ENCODE measurements at regions not wholly inside any gene's neighbourhood (a gene's known extent, or its start where the extent isn't known, plus 50 kb on each side); places are given as distances from the start of the nearest gene placed in this dataset.

DNA sequence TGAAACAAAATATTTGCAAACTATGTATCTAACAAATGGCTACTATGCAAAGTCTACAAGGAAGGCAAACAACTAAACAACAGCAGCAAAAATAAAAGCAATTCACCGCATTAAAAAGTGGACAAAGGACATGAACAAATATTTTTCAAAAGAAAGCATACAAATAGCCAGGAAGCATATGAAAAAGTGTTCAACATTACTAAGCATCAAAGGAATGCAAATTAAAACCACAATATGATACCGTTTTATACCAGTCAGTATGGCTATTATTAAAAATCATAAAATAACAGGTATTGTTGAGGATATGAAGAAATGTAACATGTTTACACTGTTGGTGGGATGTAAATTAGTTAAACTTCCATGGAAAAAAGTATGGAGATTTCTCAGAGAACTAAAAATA lies 1106.7 kb downstream of the PDHA2 start:
- no peak for DNase-seq (ENCODE audit: low read depth)
- H3K4me3 ChIP-seq (ENCODE audit: low read length), result no peak overlapping the region
- TF ChIP-seq, protein P1, sequence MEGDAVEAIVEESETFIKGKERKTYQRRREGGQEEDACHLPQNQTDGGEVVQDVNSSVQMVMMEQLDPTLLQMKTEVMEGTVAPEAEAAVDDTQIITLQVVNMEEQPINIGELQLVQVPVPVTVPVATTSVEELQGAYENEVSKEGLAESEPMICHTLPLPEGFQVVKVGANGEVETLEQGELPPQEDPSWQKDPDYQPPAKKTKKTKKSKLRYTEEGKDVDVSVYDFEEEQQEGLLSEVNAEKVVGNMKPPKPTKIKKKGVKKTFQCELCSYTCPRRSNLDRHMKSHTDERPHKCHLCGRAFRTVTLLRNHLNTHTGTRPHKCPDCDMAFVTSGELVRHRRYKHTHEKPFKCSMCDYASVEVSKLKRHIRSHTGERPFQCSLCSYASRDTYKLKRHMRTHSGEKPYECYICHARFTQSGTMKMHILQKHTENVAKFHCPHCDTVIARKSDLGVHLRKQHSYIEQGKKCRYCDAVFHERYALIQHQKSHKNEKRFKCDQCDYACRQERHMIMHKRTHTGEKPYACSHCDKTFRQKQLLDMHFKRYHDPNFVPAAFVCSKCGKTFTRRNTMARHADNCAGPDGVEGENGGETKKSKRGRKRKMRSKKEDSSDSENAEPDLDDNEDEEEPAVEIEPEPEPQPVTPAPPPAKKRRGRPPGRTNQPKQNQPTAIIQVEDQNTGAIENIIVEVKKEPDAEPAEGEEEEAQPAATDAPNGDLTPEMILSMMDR (IDR thresholded peaks at IDR 0.05; ENCODE audit: insufficient read depth, low read depth, low read length, missing control alignments), result no peak

DNA sequence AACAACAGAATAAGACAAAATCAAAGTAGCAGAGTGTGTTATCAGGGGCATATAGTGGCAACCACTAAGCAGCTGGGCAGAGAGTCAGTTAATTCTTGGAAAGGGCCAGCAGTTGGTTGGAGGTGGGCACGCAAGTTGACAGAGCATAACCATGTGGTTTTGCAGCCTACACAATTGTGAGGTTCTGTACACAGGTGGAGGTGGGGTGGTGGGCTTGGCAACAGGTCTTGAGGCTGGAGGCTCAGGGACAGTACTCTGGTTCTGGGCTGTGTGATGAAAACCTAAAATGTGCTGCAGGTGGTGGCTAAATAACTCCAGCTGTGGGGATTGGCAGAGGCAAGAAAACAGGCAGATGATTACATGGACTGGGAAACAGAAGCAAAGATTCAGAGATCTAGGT lies 1112.7 kb downstream of the PDHA2 start:
- TF ChIP-seq, protein P1 (IDR thresholded peaks at IDR 0.05; ENCODE audit: insufficient read depth, low read depth, low read length, missing control alignments), result no peak
- no peak for DNase-seq (ENCODE audit: low read depth)

DNA sequence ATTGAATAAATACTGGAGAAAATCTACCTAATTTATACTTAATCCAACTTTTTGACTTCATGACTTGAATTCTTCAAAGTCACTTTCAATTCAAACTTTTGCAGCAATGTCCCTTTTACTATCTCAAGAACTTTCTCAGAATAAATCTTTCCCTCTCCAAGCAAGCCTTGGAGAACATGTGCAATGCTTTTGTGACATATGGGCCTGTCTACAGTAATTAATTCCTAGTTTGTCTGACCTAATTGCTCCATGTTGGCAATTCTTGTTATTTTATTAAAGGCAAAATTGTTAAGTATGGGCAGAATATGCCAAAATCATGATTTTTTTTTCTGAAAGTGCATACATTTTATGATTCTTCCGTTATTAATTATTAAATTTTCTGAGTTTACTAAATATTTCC lies 1115.3 kb downstream of the PDHA2 start:
- H3K4me3 ChIP-seq (ENCODE audit: low read length), result no peak overlapping the region
- TF ChIP-seq, protein P1 (IDR thresholded peaks at IDR 0.05; ENCODE audit: insufficient read depth, low read depth, low read length, missing control alignments), result no peak
- no peak for DNase-seq (ENCODE audit: low read depth)

More for the DNA sequence above, 1112.7 kb downstream of the PDHA2 start:
- no peak overlapping the region for H3K4me3 ChIP-seq (ENCODE audit: low read length)

DNA sequence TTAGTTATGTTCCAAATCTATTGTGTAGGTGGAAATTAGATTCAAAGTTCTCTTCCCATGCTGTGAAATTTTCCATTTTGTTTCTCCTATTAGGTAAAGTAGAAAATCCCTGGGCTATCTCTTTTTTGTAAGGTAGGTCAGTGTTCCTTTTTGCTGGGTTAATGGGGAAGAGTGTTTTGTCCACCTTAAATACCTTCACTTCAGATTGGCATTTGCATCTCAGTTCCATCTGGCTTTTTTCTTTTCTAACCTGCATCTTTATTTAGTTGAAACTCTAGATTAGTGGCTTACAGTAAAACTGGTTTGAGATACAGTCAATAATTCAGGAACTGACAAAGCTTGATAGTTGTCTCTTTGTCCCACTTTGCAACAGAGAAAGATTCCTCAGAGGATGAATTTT lies 1115.8 kb downstream of the PDHA2 start:
- H3K4me3 ChIP-seq (ENCODE audit: low read length), result no peak overlapping the region
- no peak for DNase-seq (ENCODE audit: low read depth)
- TF ChIP-seq, protein P1 (IDR thresholded peaks at IDR 0.05; ENCODE audit: insufficient read depth, low read depth, low read length, missing control alignments), result no peak

DNA sequence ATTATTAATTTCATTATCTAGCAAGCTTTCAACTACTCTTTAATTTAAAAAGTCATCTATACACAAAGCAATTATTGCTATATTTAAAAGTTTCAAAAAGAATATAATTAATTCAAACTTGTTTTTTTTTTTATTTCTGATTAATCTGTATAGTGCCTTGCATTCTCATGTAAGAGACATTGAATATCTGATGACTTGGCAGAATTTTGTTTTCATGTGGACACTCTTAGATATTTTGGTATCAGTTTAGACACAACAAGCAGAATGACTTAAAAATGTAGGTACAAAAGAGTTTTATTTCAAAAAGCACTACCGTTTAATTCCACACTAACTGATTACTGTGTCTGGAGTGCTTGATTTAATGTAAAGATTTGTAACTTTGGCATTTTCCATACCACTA lies 1129.6 kb downstream of the PDHA2 start:
- no peak overlapping the region for H3K4me3 ChIP-seq (ENCODE audit: low read length)
- TF ChIP-seq, protein P1 (IDR thresholded peaks at IDR 0.05; ENCODE audit: insufficient read depth, low read depth, low read length, missing control alignments), result no peak
- no peak for DNase-seq (ENCODE audit: low read depth)

DNA sequence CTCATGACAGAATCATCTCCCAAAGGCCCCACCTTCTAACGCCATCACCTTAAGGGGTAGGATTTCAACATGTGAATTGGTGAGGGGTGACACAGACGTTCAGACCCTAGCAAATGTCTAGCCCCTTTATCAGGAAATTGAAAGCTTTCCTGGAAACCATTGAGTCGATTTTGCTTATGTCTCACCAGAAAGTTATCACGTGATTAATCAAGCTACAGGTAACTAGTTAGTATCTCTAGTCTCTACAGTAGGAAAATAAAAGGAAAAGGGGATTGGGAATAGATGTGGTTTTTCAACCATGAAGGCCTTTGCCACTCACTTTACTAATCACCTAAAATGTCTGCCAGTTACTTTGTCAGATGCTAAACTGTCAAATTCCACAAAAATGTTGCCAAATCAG lies 1133.0 kb downstream of the PDHA2 start:
- no peak for DNase-seq (ENCODE audit: low read depth)
- H3K4me3 ChIP-seq (ENCODE audit: low read length), result no peak overlapping the region
- TF ChIP-seq, protein P1 (IDR thresholded peaks at IDR 0.05; ENCODE audit: insufficient read depth, low read depth, low read length, missing control alignments), result no peak

DNA sequence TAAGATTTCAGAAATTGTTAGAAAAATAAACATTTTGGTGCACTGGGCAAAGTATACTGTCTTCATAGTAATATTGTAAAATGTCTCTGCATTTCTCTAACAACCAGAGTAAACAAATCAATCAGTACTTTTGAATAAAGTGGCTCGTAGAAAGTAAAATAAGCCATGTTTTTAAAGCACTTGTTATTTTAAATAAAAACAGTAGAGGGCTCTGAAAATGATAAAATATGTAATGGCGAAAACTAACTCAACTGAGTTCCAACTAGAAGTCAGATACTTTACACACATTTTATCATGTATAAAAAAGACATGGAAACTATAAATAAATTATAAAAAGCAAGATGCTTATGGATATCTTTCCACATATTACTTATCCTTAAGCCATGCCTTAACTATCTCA lies 1134.4 kb downstream of the PDHA2 start:
- H3K4me3 ChIP-seq (ENCODE audit: low read length), result no peak overlapping the region
- TF ChIP-seq, protein P1 (IDR thresholded peaks at IDR 0.05; ENCODE audit: insufficient read depth, low read depth, low read length, missing control alignments), result no peak
- no peak for DNase-seq (ENCODE audit: low read depth)

Data from epithelial cell of esophagus (primary cell).